Peyer's patch (tissue), 4 donors: ENCODE measurements at regions not wholly inside any gene's neighbourhood (a gene's known extent, or its start where the extent isn't known, plus 50 kb on each side); places are given as distances from the start of the nearest gene placed in this dataset.

Experiments
- POLR2A ChIP-seq, 2 donors: fragments of 450-650 bp; IDR thresholded peaks; one replicate each; pipeline ENCODE4 v1.5.1; 2017; ENCODE audit warnings: antibody characterized with exemption in 2 of 2, mild to moderate bottlenecking in 2 of 2, moderate library complexity in 2 of 2
- TF ChIP-seq, protein P1 (sequence below), 6 experiments: fragments of 450-650 bp in 4 of 6; fragments of 200-600 bp in 2 of 6; sonication (generic) in 1 of 6; IDR thresholded peaks; one replicate each; pipeline ENCODE4 v1.5.1; 2017 to 2019; ENCODE audit warnings: antibody characterized with exemption in 6 of 6, mild to moderate bottlenecking in 3 of 6, moderate library complexity in 1 of 6

DNA sequence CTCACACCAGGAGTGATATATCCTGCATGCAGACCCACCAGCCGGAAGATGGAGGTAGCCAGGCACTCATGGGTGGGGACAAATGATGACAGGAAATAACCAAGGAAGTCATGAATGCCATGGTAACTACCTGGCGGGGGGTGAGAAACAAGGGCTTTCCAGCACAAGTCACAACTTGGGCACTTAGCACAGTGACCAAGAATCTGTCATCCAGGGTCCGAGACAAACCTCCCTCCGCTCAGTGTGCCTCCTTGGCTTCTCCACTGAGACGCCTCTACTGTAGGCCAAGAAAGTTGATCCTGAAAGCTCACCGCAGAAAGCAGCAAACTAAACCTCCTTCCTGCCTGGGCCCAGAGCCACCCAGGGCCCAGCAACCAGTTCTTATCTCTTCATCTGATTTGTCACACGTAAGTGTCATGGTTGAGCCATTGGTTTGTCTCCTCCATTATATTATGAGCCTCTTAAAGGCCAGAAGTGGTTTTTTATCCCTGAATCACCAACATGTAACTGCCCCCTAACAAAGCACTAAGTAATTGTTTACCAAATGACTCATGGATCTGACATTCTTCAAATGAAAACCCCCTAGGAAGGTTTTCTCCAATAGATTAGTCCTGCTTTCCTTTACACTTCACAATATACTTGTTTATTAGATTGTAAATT is 84.3 kb upstream of the TAB2 start:
- TF ChIP-seq, protein P1, sequence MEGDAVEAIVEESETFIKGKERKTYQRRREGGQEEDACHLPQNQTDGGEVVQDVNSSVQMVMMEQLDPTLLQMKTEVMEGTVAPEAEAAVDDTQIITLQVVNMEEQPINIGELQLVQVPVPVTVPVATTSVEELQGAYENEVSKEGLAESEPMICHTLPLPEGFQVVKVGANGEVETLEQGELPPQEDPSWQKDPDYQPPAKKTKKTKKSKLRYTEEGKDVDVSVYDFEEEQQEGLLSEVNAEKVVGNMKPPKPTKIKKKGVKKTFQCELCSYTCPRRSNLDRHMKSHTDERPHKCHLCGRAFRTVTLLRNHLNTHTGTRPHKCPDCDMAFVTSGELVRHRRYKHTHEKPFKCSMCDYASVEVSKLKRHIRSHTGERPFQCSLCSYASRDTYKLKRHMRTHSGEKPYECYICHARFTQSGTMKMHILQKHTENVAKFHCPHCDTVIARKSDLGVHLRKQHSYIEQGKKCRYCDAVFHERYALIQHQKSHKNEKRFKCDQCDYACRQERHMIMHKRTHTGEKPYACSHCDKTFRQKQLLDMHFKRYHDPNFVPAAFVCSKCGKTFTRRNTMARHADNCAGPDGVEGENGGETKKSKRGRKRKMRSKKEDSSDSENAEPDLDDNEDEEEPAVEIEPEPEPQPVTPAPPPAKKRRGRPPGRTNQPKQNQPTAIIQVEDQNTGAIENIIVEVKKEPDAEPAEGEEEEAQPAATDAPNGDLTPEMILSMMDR (IDR thresholded peaks at IDR 0.05): no peak
- TF ChIP-seq POLR2A (IDR thresholded peaks at IDR 0.05): no peak
